Astrocyte of the spinal cord (primary cell): ENCODE measurements at regions not wholly inside any gene's neighbourhood (a gene's known extent, or its start where the extent isn't known, plus 50 kb on each side); places are given as distances from the start of the nearest gene placed in this dataset.

ENCODE experiments used
- DNase-seq: peaks from one replicate; pipeline ENCODE4 v3.0.0; 2011; ENCODE audit warnings: low read depth, low spot score
- H3K4me3 ChIP-seq: 2 replicates; pipeline ENCODE4 v1.5.1; 2011; ENCODE audit warnings: low read depth, mild to moderate bottlenecking, low read length, moderate library complexity
- in situ Hi-C: cut with HindIII; loops from 2 replicates; pipeline ENCODE4 v1.10.0; 2017; ENCODE audit warnings: low sequenced_read_pairs
- TF ChIP-seq, protein P1 (sequence below): IDR thresholded peaks from 2 replicates; pipeline ENCODE4 v1.5.1; 2012; ENCODE audit warnings: low read depth, mild to moderate bottlenecking, low read length, inconsistent platforms

GRCh38 chr9:38132956-38133355, 63.9 kb upstream of the SHB start:
- no peak for DNase-seq
- TF ChIP-seq, protein P1, sequence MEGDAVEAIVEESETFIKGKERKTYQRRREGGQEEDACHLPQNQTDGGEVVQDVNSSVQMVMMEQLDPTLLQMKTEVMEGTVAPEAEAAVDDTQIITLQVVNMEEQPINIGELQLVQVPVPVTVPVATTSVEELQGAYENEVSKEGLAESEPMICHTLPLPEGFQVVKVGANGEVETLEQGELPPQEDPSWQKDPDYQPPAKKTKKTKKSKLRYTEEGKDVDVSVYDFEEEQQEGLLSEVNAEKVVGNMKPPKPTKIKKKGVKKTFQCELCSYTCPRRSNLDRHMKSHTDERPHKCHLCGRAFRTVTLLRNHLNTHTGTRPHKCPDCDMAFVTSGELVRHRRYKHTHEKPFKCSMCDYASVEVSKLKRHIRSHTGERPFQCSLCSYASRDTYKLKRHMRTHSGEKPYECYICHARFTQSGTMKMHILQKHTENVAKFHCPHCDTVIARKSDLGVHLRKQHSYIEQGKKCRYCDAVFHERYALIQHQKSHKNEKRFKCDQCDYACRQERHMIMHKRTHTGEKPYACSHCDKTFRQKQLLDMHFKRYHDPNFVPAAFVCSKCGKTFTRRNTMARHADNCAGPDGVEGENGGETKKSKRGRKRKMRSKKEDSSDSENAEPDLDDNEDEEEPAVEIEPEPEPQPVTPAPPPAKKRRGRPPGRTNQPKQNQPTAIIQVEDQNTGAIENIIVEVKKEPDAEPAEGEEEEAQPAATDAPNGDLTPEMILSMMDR = no peak
- in situ Hi-C loops = no loop called here
- H3K4me3 ChIP-seq = no peak overlapping the region

GRCh38 chr9:38131729-38132128, 62.7 kb upstream of the SHB start:
- TF ChIP-seq, protein P1 = no peak
- in situ Hi-C loops = no loop called here
- H3K4me3 ChIP-seq = no peak overlapping the region
- no peak for DNase-seq

- in situ Hi-C loops = no loop called here
- H3K4me3 ChIP-seq = no peak overlapping the region
- DNase-seq = no peak
- TF ChIP-seq, protein P1 = no peak
These were observed 61.7 kb upstream of the SHB start for GRCh38 chr9:38130724-38131123.

- no peak for DNase-seq
- H3K4me3 ChIP-seq = no peak overlapping the region
- in situ Hi-C loops = no loop called here
- TF ChIP-seq, protein P1 = no peak
These were observed 60.3 kb upstream of the SHB start for GRCh38 chr9:38129366-38129765.

GRCh38 chr9:38128752-38129270, 59.8 kb upstream of the SHB start:
- H3K4me3 ChIP-seq = no peak overlapping the region
- no peak for DNase-seq
- in situ Hi-C loops = no loop called here
- TF ChIP-seq, protein P1 = no peak

DNA sequence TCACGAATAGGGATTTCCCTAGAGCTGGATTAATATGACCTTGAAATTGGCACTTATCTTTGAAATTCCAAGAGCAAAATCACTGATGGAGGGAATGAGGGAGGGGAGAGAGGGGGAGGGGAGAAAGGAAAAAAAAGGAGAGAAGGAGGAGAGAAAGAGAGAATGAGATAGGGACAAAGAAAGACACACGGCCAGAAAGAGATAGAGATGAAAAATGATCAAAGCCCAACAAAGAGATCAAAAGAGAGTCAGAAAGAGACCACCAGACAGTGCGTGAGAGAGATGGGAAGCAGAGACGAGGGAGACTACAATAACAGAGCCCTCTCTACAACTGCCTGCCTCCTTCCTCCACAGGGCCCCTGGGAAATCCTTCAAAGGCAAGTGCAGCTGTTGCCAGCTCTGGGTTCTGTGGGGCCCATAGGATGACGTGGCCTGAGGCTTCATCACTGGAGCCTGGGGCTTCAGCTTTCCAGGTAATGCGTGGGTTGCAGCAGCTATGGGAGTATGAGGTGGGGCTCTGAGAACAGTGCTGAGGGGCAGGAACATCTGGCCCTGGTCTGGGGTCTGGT, 58.3 kb upstream of the SHB start:
- H3K4me3 ChIP-seq = no peak overlapping the region
- TF ChIP-seq, protein P1 = no peak
- DNase-seq = peak; percentile 5
- in situ Hi-C loops = no loop called here
